ENCODE measurements at regions not wholly inside any gene's neighbourhood (a gene's known extent, or its start where the extent isn't known, plus 50 kb on each side); places are given as distances from the start of the nearest gene placed in this dataset.
"Not testable (repeated sequence)": the region's sequence is repeated elsewhere in the genome, so short reads cannot be mapped to it uniquely, and the experiment has no call there.

GRCh38 chr22:25420114-25420441 is 144.4 kb upstream of the GRK3 start:
- Histone ChIP-seq H3K27me3 (ENCODE audit: control insufficient read depth in 1 of 2, insufficient read depth in 1 of 2, low read length in 2 of 2) (peaks cover 67 to 68% of the 10 kb centered on the region in 2 experiments), H3K4me3 (ENCODE audit: insufficient read depth in 1 of 2, low read depth in 1 of 2, low read length in 2 of 2) (peak overlapping the region in 1 of 2 experiments; percentile 69), H3K9ac (ENCODE audit: low read length) (peak overlapping the region; percentile 40), H3K4me1 (ENCODE audit: control insufficient read depth, insufficient read depth, low read depth, low read length) (peaks cover 11% of the 10 kb centered on the region)
- not testable (repeated sequence) for H2BK120ac ChIP-seq (ENCODE audit: low read depth, low read length); H3K18ac ChIP-seq (ENCODE audit: low read depth in 1 of 2, low read length in 2 of 2); H3K79me1 ChIP-seq (replicated peaks; ENCODE audit: low read length, poor library complexity, severe bottlenecking); H2BK15ac ChIP-seq (ENCODE audit: low read depth, poor library complexity, severe bottlenecking); H4K91ac ChIP-seq (ENCODE audit: low read length); H3K14ac ChIP-seq (ENCODE audit: low read length in 2 of 2); H2BK12ac ChIP-seq (ENCODE audit: low read length in 2 of 2); H2BK5ac ChIP-seq (ENCODE audit: low read depth, low read length, poor library complexity, severe bottlenecking); H3K9me3 ChIP-seq (ENCODE audit: control insufficient read depth, low read length); H3K36me3 ChIP-seq (ENCODE audit: control insufficient read depth in 1 of 2, insufficient read depth in 2 of 2, low read depth in 1 of 2, low read length in 2 of 2); H3K27ac ChIP-seq (ENCODE audit: low read length, poor library complexity, severe bottlenecking); DNase-seq; H3K23ac ChIP-seq (ENCODE audit: low read length in 2 of 2); H2AFZ ChIP-seq (ENCODE audit: low read depth, low read length); H3K4me2 ChIP-seq (ENCODE audit: low read length, poor library complexity, severe bottlenecking); H2AK5ac ChIP-seq (ENCODE audit: low read length, severe bottlenecking); H4K8ac ChIP-seq (ENCODE audit: low read length); H3K4ac ChIP-seq (ENCODE audit: low read depth in 1 of 2, low read length in 2 of 2)
- 50% methylated on average over 5 of the region's 6 CpGs for WGBS

DNA sequence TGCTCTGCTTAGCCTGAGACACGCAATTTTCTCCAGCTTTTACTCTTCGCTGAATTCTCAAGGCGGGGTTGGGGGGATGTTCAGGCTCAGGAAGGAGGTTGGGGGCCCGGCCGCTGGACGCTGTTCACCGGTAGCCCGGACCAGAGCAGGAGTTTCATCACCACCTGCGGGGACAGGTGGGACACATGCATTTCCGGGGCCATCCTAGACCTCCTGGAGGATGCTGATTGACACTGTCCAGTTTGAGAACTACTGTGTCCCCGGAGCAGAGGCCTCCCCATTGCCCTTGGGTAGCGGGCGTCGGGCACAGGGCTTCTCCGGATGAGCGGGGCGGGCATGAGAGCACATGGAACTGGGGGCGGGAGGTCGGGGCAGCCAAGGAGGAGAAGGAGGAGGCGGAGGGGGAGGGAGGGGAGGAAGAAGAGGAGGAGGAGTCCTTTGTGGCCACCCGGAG is 144.0 kb upstream of the GRK3 start:
- H3K36me3 ChIP-seq (ENCODE audit: control insufficient read depth in 1 of 2, insufficient read depth in 2 of 2, low read depth in 1 of 2, low read length in 2 of 2), result no peaks in the 10 kb centered on the region
- no peak for DNase-seq
- peaks cover 11% of the 10 kb centered on the region for H3K4me1 ChIP-seq (ENCODE audit: control insufficient read depth, insufficient read depth, low read depth, low read length)
- no peak overlapping the region for H2BK12ac ChIP-seq (ENCODE audit: low read length in 2 of 2)
- no peak overlapping the region for H4K8ac ChIP-seq (ENCODE audit: low read length)
- H3K4me2 ChIP-seq (ENCODE audit: low read length, poor library complexity, severe bottlenecking), result no peak overlapping the region
- H2AFZ ChIP-seq (ENCODE audit: low read depth, low read length), result no peak overlapping the region
- H2BK15ac ChIP-seq (ENCODE audit: low read depth, poor library complexity, severe bottlenecking), result no peak overlapping the region
- no peak overlapping the region for H3K14ac ChIP-seq (ENCODE audit: low read length in 2 of 2)
- no peak overlapping the region for H3K4me3 ChIP-seq (ENCODE audit: insufficient read depth in 1 of 2, low read depth in 1 of 2, low read length in 2 of 2)
- H3K27ac ChIP-seq (ENCODE audit: low read length, poor library complexity, severe bottlenecking), result no peak overlapping the region
- no peak overlapping the region for H3K4ac ChIP-seq (ENCODE audit: low read depth in 1 of 2, low read length in 2 of 2)
- no peak overlapping the region for H2BK120ac ChIP-seq (ENCODE audit: low read depth, low read length)
- H2AK5ac ChIP-seq (ENCODE audit: low read length, severe bottlenecking), result no peak overlapping the region
- H3K9me3 ChIP-seq (ENCODE audit: control insufficient read depth, low read length), result no peaks in the 10 kb centered on the region
- 21% methylated on average over 18 of the region's 21 CpGs for WGBS
- H2BK5ac ChIP-seq (ENCODE audit: low read depth, low read length, poor library complexity, severe bottlenecking), result no peak overlapping the region
- H4K91ac ChIP-seq (ENCODE audit: low read length), result no peak overlapping the region
- H3K18ac ChIP-seq (ENCODE audit: low read depth in 1 of 2, low read length in 2 of 2), result no peak overlapping the region
- no peak overlapping the region for H3K9ac ChIP-seq (ENCODE audit: low read length)
- peaks cover 62 to 63% of the 10 kb centered on the region in 2 experiments for H3K27me3 ChIP-seq (ENCODE audit: control insufficient read depth in 1 of 2, insufficient read depth in 1 of 2, low read length in 2 of 2)
- H3K23ac ChIP-seq (ENCODE audit: low read length in 2 of 2), result peak overlapping the region in 1 of 2 experiments; percentile 42
- H3K79me1 ChIP-seq (replicated peaks; ENCODE audit: low read length, poor library complexity, severe bottlenecking), result no peaks in the 10 kb centered on the region

DNA sequence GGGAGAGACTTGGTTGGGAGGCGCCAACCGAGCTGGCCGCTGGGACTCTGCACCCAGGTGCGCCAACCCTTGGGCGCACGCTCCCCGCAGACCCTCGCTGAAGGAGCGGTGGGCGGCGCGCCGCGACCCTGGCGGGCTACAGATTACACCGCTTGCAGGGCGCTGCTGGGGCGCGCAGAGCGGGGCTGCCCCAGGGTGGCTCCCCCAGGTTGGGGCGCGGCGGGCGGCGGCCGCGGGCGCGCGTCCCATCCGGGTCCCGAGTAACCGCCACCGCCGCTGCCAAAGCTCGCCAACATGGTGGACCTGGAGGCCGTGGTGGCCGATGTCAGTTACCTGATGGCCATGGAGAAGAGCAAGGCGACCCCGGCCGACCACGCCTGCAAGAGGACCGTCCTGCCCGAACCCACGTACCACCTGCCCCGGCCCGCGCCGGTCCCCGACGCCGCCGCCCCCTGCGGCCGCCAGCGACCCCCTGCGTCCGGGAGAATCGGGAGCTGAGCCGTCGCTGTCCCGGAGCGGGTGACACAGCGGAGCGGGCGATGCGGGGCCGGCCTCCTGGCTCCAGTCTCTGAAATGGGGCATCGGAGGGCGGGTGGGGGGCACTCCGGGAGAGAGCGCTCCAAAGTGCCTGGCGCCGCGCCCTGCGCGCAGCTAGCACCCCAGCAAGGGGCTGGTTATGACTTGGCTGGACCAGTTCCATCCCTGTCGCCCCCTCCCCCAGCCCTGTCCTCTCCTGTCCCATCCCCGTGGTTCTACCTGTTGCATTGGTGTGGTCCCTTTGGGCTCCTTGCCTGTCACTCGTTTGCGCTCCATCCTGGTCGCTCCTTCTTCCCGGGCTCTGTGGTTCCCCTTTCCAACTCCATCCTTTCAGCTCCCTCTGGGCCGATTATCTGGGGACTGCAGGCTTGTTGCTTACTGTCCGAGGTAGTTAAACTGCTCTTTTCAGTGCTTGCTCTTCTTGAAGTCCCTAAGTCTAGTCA is 143.3 kb upstream of the GRK3 start:
- no peak overlapping the region for H4K8ac ChIP-seq (ENCODE audit: low read length)
- no peak overlapping the region for H2BK12ac ChIP-seq (ENCODE audit: low read length in 2 of 2)
- no peaks in the 10 kb centered on the region for H3K36me3 ChIP-seq (ENCODE audit: control insufficient read depth in 1 of 2, insufficient read depth in 2 of 2, low read depth in 1 of 2, low read length in 2 of 2)
- H3K9me3 ChIP-seq (ENCODE audit: control insufficient read depth, low read length), result no peaks in the 10 kb centered on the region
- H2AK5ac ChIP-seq (ENCODE audit: low read length, severe bottlenecking), result no peak overlapping the region
- H3K4me2 ChIP-seq (ENCODE audit: low read length, poor library complexity, severe bottlenecking), result peak overlapping the region; percentile 45
- H3K18ac ChIP-seq (ENCODE audit: low read depth in 1 of 2, low read length in 2 of 2), result no peak overlapping the region
- no peak overlapping the region for H4K91ac ChIP-seq (ENCODE audit: low read length)
- H3K27ac ChIP-seq (ENCODE audit: low read length, poor library complexity, severe bottlenecking), result no peak overlapping the region
- no peak for DNase-seq
- no peak overlapping the region for H2AFZ ChIP-seq (ENCODE audit: low read depth, low read length)
- H2BK5ac ChIP-seq (ENCODE audit: low read depth, low read length, poor library complexity, severe bottlenecking), result no peak overlapping the region
- H2BK120ac ChIP-seq (ENCODE audit: low read depth, low read length), result no peak overlapping the region
- no peak overlapping the region for H3K14ac ChIP-seq (ENCODE audit: low read length in 2 of 2)
- H3K79me1 ChIP-seq (replicated peaks; ENCODE audit: low read length, poor library complexity, severe bottlenecking), result no peaks in the 10 kb centered on the region
- H2BK15ac ChIP-seq (ENCODE audit: low read depth, poor library complexity, severe bottlenecking), result no peak overlapping the region
- H3K27me3 ChIP-seq (ENCODE audit: control insufficient read depth in 1 of 2, insufficient read depth in 1 of 2, low read length in 2 of 2), result peaks cover 61 to 62% of the 10 kb centered on the region in 2 experiments
- no peak overlapping the region for H3K4ac ChIP-seq (ENCODE audit: low read depth in 1 of 2, low read length in 2 of 2)
- H3K4me1 ChIP-seq (ENCODE audit: control insufficient read depth, insufficient read depth, low read depth, low read length), result peaks cover 11% of the 10 kb centered on the region
- H3K23ac ChIP-seq (ENCODE audit: low read length in 2 of 2), result peak overlapping the region in 1 of 2 experiments; percentile 42
- 1% methylated on average over 63 of the region's 85 CpGs for WGBS
- H3K9ac ChIP-seq (ENCODE audit: low read length), result no peak overlapping the region
- H3K4me3 ChIP-seq (ENCODE audit: insufficient read depth in 1 of 2, low read depth in 1 of 2, low read length in 2 of 2), result peak overlapping the region in 1 of 2 experiments; percentile 16

- not testable (repeated sequence) for H3K23ac ChIP-seq (ENCODE audit: low read length in 2 of 2); H2BK120ac ChIP-seq (ENCODE audit: low read depth, low read length); H3K79me1 ChIP-seq (replicated peaks; ENCODE audit: low read length, poor library complexity, severe bottlenecking); H2BK12ac ChIP-seq (ENCODE audit: low read length in 2 of 2); H3K18ac ChIP-seq (ENCODE audit: low read depth in 1 of 2, low read length in 2 of 2); H3K4me1 ChIP-seq (ENCODE audit: control insufficient read depth, insufficient read depth, low read depth, low read length); H4K8ac ChIP-seq (ENCODE audit: low read length); H3K4me2 ChIP-seq (ENCODE audit: low read length, poor library complexity, severe bottlenecking); DNase-seq; H3K9ac ChIP-seq (ENCODE audit: low read length); H3K4ac ChIP-seq (ENCODE audit: low read depth in 1 of 2, low read length in 2 of 2); H3K27ac ChIP-seq (ENCODE audit: low read length, poor library complexity, severe bottlenecking); H3K14ac ChIP-seq (ENCODE audit: low read length in 2 of 2); H3K4me3 ChIP-seq (ENCODE audit: insufficient read depth in 1 of 2, low read depth in 1 of 2, low read length in 2 of 2); H2AFZ ChIP-seq (ENCODE audit: low read depth, low read length); H2BK15ac ChIP-seq (ENCODE audit: low read depth, poor library complexity, severe bottlenecking); H3K9me3 ChIP-seq (ENCODE audit: control insufficient read depth, low read length); H2AK5ac ChIP-seq (ENCODE audit: low read length, severe bottlenecking); H3K36me3 ChIP-seq (ENCODE audit: control insufficient read depth in 1 of 2, insufficient read depth in 2 of 2, low read depth in 1 of 2, low read length in 2 of 2); H2BK5ac ChIP-seq (ENCODE audit: low read depth, low read length, poor library complexity, severe bottlenecking); H4K91ac ChIP-seq (ENCODE audit: low read length)
- 82% methylated on average over 7 of the region's 10 CpGs for WGBS
- H3K27me3 ChIP-seq (ENCODE audit: control insufficient read depth in 1 of 2, insufficient read depth in 1 of 2, low read length in 2 of 2), result peaks cover 17 to 19% of the 10 kb centered on the region in 2 experiments
These were observed 137.8 kb upstream of the GRK3 start for GRCh38 chr22:25426530-25427308.
